ENCODE measurements at regions not wholly inside any gene's neighbourhood (a gene's known extent, or its start where the extent isn't known, plus 50 kb on each side); places are given as distances from the start of the nearest gene placed in this dataset.
"Not testable (repeated sequence)": the region's sequence is repeated elsewhere in the genome, so short reads cannot be mapped to it uniquely, and the experiment has no call there.

DNA sequence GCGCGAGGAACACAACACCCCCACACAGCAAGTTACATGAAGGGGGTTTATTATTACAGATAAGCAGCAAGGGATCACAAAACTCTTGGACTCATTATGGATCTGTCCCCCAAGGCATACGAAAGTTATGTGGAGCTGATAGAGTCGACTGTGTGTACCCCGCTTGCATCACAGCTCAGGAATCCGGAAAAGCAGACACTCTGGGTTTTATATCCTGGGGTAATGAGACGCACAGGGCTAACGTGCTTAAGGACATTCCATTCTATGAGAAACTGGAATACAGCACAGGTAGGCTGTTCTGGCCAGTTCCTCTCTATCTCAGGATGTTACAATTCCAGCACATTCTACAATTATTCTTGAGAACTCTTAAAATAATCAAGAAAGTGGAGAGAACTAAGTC, 401.4 kb downstream of the RPIA start:
- TF ChIP-seq EZH2 (IDR thresholded peaks at IDR 0.05; ENCODE audit: borderline replicate concordance); EZH2phosphoT487 (IDR thresholded peaks at IDR 0.05; ENCODE audit: low read depth, severe bottlenecking, unreplicated experiment): not testable (repeated sequence)
- TF ChIP-seq, protein P1, sequence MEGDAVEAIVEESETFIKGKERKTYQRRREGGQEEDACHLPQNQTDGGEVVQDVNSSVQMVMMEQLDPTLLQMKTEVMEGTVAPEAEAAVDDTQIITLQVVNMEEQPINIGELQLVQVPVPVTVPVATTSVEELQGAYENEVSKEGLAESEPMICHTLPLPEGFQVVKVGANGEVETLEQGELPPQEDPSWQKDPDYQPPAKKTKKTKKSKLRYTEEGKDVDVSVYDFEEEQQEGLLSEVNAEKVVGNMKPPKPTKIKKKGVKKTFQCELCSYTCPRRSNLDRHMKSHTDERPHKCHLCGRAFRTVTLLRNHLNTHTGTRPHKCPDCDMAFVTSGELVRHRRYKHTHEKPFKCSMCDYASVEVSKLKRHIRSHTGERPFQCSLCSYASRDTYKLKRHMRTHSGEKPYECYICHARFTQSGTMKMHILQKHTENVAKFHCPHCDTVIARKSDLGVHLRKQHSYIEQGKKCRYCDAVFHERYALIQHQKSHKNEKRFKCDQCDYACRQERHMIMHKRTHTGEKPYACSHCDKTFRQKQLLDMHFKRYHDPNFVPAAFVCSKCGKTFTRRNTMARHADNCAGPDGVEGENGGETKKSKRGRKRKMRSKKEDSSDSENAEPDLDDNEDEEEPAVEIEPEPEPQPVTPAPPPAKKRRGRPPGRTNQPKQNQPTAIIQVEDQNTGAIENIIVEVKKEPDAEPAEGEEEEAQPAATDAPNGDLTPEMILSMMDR (IDR thresholded peaks at IDR 0.05; ENCODE audit: poor library complexity) = not testable (repeated sequence)

Data from hepatocyte (in vitro differentiated cells).